MM.1S (cell line): ENCODE measurements at regions not wholly inside any gene's neighbourhood (a gene's known extent, or its start where the extent isn't known, plus 50 kb on each side); places are given as distances from the start of the nearest gene placed in this dataset.

Source experiments
- DNase-seq: peaks from one replicate; pipeline ENCODE4 v3.0.0-alpha.2; 2015
- H2AFZ ChIP-seq: fragments of 300-600 bp; sonication (generic); 2 replicates; pipeline ENCODE4 v1.6.0; 2016; ENCODE audit warnings: antibody characterized with exemption, low read length
- H3F3A ChIP-seq: fragments of 300-600 bp; sonication (generic); 2 replicates; pipeline ENCODE4 v1.6.1; 2016; ENCODE audit warnings: mild to moderate bottlenecking, antibody characterized with exemption, low read length, moderate library complexity, mixed read lengths; ENCODE audit not compliant: insufficient read depth
- H3K27ac ChIP-seq: fragments of 300-600 bp; sonication (generic); 2 replicates; pipeline ENCODE4 v1.5.1; 2016; ENCODE audit warnings: mild to moderate bottlenecking, low read length
- H3K27me3 ChIP-seq: fragments of 300-600 bp; sonication (generic); replicated peaks from 2 replicates; pipeline ENCODE4 v1.6.0; 2016; ENCODE audit warnings: low read length; ENCODE audit not compliant: insufficient read depth
- H3K36me3 ChIP-seq: fragments of 300-600 bp; sonication (generic); replicated peaks from 2 replicates; pipeline ENCODE4 v1.6.1; 2016; ENCODE audit warnings: mild to moderate bottlenecking, low read length, mixed read lengths; ENCODE audit not compliant: insufficient read depth
- H3K4me1 ChIP-seq: fragments of 300-600 bp; sonication (generic); 2 replicates; pipeline ENCODE4 v1.6.1; 2016; ENCODE audit warnings: low read length, mixed read lengths
- H3K4me2 ChIP-seq: fragments of 300-600 bp; sonication (generic); 2 replicates; pipeline ENCODE4 v1.6.0; 2016; ENCODE audit warnings: low read depth, low read length
- H3K4me3 ChIP-seq: fragments of 300-600 bp; sonication (generic); 2 replicates; pipeline ENCODE4 v1.5.1; 2016; ENCODE audit warnings: low read length, mixed read lengths
- H3K79me2 ChIP-seq: fragments of 300-600 bp; sonication (generic); 2 replicates; pipeline ENCODE4 v1.6.1; 2016; ENCODE audit warnings: mixed run types, low read length, mixed read lengths
- H3K9ac ChIP-seq: fragments of 300-600 bp; sonication (generic); 2 replicates; pipeline ENCODE4 v1.6.1; 2016; ENCODE audit warnings: low read length, mixed read lengths
- H3K9me2 ChIP-seq: fragments of 300-600 bp; sonication (generic); replicated peaks from 2 replicates; pipeline ENCODE4 v1.6.1; 2016; ENCODE audit warnings: mild to moderate bottlenecking, low read length, mixed read lengths; ENCODE audit not compliant: insufficient read depth
- H3K9me3 ChIP-seq: fragments of 300-600 bp; sonication (generic); replicated peaks from 2 replicates; pipeline ENCODE4 v1.6.1; 2016; ENCODE audit warnings: mild to moderate bottlenecking, low read length, mixed read lengths; ENCODE audit not compliant: insufficient read depth
- H4K20me1 ChIP-seq: fragments of 300-600 bp; sonication (generic); 2 replicates; pipeline ENCODE4 v1.6.1; 2016; ENCODE audit warnings: mild to moderate bottlenecking, low read length, moderate library complexity, mixed read lengths; ENCODE audit not compliant: insufficient read depth
- EZH2 ChIP-seq: fragments of 300-600 bp; sonication (generic); optimal IDR thresholded peaks from 2 replicates; pipeline ENCODE3; 2017; ENCODE audit warnings: low read depth, mild to moderate bottlenecking, antibody characterized with exemption, low read length, mixed read lengths
- EZH2phosphoT487 ChIP-seq: fragments of 300-600 bp; sonication (generic); IDR thresholded peaks from 2 replicates; pipeline ENCODE4 v1.6.1; 2018; ENCODE audit warnings: antibody characterized with exemption, low read length
- TF ChIP-seq, protein P1 (sequence below): fragments of 300-600 bp; sonication (generic); IDR thresholded peaks from 2 replicates; pipeline ENCODE4 v1.5.1; 2016; ENCODE audit warnings: antibody characterized with exemption, low read length, mixed read lengths

DNA sequence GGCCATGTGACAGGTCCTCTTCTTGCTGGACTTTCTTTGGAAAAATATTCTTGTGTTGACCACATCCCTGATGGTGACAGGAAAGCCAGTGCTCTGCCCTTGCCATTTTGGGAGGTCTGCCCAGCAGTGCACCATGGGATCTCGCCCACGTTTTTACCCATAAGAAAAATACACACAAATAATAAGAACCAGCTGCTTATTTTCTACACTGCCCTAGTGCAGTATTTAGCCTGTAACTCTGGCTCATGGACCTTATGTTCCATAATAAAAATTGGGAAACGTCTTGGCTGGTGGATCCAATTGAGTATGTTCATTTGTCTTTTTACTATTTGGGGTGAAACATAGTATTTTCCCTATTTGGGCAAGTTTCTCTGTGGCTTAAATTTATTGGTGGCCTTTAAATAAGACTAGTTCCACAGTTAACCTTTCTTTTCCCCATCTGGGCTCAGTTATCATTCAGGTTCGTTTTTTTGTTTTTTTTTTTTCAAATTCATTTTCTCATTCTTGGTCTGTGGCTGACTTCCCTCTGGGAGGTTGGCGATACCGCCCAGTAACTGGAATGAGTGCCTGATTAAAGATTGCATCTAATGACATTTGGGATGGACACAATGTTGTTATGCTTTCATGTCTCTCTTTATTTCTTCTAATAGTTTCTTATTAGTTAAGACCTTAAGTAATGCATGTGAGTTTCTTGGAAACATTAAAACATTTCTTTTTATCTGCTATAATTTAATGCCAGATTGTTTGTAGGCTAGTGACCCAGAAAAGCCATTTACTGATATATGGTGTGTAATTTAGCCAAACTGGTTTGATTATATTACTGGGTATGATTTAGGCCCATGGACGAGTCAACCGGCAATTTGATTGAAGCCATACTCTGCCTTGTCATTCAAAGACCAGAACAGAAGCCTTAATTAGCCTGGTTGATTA, 163.7 kb downstream of the FGF10 start:
- Histone ChIP-seq H3K9me3 (no peaks in the 10 kb centered on the region), H3K36me3 (no peaks in the 10 kb centered on the region), H3K9me2 (no peaks in the 10 kb centered on the region), H3K4me1 (no peaks in the 10 kb centered on the region), H3K9ac (no peak overlapping the region), H3K27ac (no peak overlapping the region), H3K79me2 (no peaks in the 10 kb centered on the region), H3K4me3 (no peak overlapping the region), H3K27me3 (no peaks in the 10 kb centered on the region), H2AFZ (no peak overlapping the region), H4K20me1 (no peaks in the 10 kb centered on the region), H3K4me2 (no peak overlapping the region), H3F3A (no peaks in the 10 kb centered on the region)
- no peak for DNase-seq
- TF ChIP-seq, protein P1, sequence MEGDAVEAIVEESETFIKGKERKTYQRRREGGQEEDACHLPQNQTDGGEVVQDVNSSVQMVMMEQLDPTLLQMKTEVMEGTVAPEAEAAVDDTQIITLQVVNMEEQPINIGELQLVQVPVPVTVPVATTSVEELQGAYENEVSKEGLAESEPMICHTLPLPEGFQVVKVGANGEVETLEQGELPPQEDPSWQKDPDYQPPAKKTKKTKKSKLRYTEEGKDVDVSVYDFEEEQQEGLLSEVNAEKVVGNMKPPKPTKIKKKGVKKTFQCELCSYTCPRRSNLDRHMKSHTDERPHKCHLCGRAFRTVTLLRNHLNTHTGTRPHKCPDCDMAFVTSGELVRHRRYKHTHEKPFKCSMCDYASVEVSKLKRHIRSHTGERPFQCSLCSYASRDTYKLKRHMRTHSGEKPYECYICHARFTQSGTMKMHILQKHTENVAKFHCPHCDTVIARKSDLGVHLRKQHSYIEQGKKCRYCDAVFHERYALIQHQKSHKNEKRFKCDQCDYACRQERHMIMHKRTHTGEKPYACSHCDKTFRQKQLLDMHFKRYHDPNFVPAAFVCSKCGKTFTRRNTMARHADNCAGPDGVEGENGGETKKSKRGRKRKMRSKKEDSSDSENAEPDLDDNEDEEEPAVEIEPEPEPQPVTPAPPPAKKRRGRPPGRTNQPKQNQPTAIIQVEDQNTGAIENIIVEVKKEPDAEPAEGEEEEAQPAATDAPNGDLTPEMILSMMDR = no peak
- TF ChIP-seq EZH2 (no peak), EZH2phosphoT487 (no peak)

DNA sequence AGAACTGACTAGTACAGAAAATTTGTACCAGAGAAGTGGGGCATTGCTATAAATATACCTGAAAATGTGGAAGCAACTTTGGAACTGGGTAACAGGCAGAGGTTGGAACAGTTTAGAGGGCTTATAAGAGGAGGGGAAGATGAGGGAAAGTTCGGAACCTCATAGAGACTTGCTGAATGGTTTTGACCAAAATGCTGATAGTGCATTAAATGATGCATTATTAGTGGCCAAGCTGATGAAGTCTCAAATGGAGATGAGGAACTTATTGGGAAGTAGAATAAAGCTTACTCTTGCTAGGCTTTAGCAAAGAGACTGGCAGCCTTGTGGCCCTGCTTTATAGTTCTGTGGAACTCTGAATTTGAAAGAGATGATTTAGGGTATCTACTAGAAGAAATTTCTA, 189.8 kb downstream of the FGF10 start:
- H3K9me3 ChIP-seq = no peaks in the 10 kb centered on the region
- no peaks in the 10 kb centered on the region for H3K27me3 ChIP-seq
- no peak for DNase-seq
- H3K27ac ChIP-seq = no peak overlapping the region
- no peak overlapping the region for H3K9ac ChIP-seq
- H3K4me3 ChIP-seq = no peak overlapping the region
- TF ChIP-seq EZH2phosphoT487 = no peak
- TF ChIP-seq, protein P1 = no peak
- no peaks in the 10 kb centered on the region for H3K36me3 ChIP-seq
- H4K20me1 ChIP-seq = no peaks in the 10 kb centered on the region
- no peaks in the 10 kb centered on the region for H3K79me2 ChIP-seq
- H3K4me1 ChIP-seq = no peaks in the 10 kb centered on the region
- no peaks in the 10 kb centered on the region for H3K9me2 ChIP-seq
- no peak overlapping the region for H3K4me2 ChIP-seq
- H3F3A ChIP-seq = no peaks in the 10 kb centered on the region
- H2AFZ ChIP-seq = no peak overlapping the region

DNA sequence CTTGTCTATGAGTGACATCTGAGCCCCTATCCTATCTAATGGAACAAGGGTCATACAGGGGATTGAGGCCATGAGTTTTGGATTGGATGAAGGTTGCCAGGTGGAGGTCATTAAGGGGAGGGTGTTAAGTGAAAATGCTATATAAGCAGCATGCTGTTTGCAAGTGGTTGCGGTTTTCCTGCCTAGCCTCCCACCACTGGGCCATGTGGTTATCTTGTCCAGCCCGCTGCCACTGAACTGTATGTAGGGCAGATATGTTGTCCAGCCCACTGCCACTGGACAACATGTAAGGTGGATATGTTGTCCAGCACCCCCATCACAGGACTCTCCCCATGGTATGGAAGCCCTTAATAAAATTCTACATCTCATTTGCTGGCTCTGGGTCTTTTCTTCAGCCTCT, 200.0 kb downstream of the FGF10 start:
- TF ChIP-seq EZH2 (no peak), EZH2phosphoT487 (no peak)
- TF ChIP-seq, protein P1 = no peak
- no peak overlapping the region for H3K4me3 ChIP-seq

More for the DNA sequence above, 200.0 kb downstream of the FGF10 start:
- Histone ChIP-seq H3K79me2 (no peaks in the 10 kb centered on the region), H4K20me1 (no peaks in the 10 kb centered on the region), H3K4me1 (peaks cover 16% of the 10 kb centered on the region), H3K36me3 (0 out of 2 replicates have a peak, but pooled peaks cover 3% of the 10 kb centered on the region), H3F3A (no peaks in the 10 kb centered on the region), H3K27me3 (no peaks in the 10 kb centered on the region), H2AFZ (no peak overlapping the region), H3K4me2 (peak overlapping the region; percentile 23; the same call in 1 of the 2 replicates), H3K9me3 (no peaks in the 10 kb centered on the region), H3K9me2 (no peaks in the 10 kb centered on the region), H3K9ac (no peak overlapping the region), H3K27ac (no peak overlapping the region)
- DNase-seq = peak; percentile 53
